Gastrocnemius medialis (tissue), 4 donors: ENCODE measurements at regions not wholly inside any gene's neighbourhood (a gene's known extent, or its start where the extent isn't known, plus 50 kb on each side); places are given as distances from the start of the nearest gene placed in this dataset.

Experiments used
- POLR2A ChIP-seq, 2 donors: fragments of 450-650 bp; IDR thresholded peaks; one replicate each; pipeline ENCODE4 v1.6.1; 2017; ENCODE audit warnings: antibody characterized with exemption in 2 of 2, mild to moderate bottlenecking in 2 of 2, moderate library complexity in 2 of 2
- TF ChIP-seq, protein P1 (sequence below), 5 experiments: fragments of 450-650 bp in 3 of 5; fragments of 200-600 bp in 2 of 5; sonication (generic) in 2 of 5; IDR thresholded peaks in 4 of 5; conservative IDR thresholded peaks in 1 of 5; 1 replicate in 4 of 5; 2 replicates in 1 of 5; pipeline ENCODE4 v1.5.1; 2016 to 2019; ENCODE audit warnings: antibody characterized with exemption in 5 of 5, mild to moderate bottlenecking in 3 of 5, moderate library complexity in 3 of 5

GRCh38 chr14:38948171-38948570 is 154.9 kb downstream of the SEC23A start:
- TF ChIP-seq, protein P1, sequence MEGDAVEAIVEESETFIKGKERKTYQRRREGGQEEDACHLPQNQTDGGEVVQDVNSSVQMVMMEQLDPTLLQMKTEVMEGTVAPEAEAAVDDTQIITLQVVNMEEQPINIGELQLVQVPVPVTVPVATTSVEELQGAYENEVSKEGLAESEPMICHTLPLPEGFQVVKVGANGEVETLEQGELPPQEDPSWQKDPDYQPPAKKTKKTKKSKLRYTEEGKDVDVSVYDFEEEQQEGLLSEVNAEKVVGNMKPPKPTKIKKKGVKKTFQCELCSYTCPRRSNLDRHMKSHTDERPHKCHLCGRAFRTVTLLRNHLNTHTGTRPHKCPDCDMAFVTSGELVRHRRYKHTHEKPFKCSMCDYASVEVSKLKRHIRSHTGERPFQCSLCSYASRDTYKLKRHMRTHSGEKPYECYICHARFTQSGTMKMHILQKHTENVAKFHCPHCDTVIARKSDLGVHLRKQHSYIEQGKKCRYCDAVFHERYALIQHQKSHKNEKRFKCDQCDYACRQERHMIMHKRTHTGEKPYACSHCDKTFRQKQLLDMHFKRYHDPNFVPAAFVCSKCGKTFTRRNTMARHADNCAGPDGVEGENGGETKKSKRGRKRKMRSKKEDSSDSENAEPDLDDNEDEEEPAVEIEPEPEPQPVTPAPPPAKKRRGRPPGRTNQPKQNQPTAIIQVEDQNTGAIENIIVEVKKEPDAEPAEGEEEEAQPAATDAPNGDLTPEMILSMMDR (IDR thresholded peaks at IDR 0.05 in 4 of 5, conservative IDR thresholded peaks at IDR 0.05 in 1 of 5): no peak
- TF ChIP-seq POLR2A (IDR thresholded peaks at IDR 0.05): no peak
